GM18517 (cell line): ENCODE measurements at regions not wholly inside any gene's neighbourhood (a gene's known extent, or its start where the extent isn't known, plus 50 kb on each side); places are given as distances from the start of the nearest gene placed in this dataset.

Experiments
- ATAC-seq: cut with Tn5 transposase; IDR thresholded peaks from one replicate; pipeline ENCODE4 v1.9.1; 2021; ENCODE audit warnings: mild to moderate bottlenecking, moderate library complexity; ENCODE audit not compliant: unreplicated experiment

DNA sequence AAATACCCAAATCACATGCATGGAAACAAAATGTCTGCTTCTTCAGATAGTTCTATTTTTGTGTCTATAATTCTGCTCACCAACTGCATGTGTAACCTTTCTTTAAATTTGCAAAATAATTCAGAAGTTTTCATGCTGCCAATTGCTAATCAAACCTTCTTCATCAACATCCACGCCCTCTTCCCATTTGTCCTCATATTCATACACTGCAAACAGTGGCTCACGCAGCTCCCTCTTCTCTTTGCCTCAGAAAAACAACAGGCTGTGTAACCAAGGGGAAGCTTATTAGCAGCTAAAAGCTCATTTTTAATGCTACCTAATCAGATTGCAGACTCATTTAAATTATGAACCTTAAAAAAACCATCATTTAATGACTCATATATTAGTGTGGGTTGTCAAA lies 555.0 kb upstream of the EPHA7 start:
- ATAC-seq, result no peak

DNA sequence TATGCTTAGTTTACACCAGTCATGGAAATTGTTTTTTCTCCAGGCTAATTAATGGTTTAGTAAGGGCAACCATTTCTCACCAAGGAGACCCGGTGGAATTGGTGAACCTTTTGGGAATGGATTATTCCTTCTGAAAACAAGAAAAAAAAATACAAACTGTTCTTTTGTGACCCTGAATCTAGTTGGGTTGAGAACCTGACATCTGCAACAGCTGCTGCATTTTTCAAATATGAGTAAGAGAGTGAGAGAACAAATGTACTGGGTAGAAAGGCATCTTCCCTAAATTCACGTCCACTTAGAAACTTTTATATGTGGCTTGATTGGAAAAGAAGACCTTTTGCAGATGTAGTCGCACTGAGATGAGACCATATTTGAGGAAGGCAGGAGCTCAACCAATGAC lies 553.4 kb upstream of the EPHA7 start:
- no peak for ATAC-seq

DNA sequence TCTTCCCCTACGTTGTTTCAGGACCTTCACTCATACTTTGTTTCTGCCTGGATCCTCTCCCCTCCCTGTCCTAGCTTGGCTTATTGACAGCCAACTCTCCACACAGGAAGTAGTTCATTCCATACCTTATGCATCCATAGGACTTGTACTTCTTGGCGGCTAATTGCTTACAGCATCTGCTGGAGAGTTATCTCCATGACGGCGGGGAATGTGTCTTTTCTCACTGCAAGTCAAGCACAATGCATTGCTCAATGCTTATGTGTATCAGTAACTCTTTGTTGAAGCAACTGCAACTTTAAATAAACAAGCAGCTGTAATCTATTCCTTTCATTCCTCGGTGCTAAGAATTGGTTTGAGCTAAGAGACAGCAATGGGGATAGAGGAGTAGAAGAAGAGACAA lies 551.3 kb upstream of the EPHA7 start:
- no peak for ATAC-seq

DNA sequence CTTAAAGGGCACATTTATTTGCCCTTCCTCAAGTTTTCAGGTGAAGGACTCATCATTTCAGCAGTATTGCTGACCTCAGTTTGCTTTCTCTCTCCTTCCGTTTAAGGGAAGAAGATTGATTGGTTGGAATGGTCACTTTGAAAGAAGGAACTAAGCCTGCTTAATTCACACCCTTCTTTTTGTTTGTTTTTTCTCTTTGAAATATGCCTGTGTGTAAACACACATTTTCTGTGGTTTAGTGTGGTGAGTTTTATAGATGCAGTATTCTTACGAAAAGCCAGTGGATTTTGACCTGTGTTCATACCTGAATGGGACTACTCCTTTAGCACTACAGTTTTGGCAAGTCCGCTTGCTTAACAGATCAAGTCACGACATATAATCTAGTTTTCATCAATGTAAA lies 548.8 kb upstream of the EPHA7 start:
- ATAC-seq, result no peak

DNA sequence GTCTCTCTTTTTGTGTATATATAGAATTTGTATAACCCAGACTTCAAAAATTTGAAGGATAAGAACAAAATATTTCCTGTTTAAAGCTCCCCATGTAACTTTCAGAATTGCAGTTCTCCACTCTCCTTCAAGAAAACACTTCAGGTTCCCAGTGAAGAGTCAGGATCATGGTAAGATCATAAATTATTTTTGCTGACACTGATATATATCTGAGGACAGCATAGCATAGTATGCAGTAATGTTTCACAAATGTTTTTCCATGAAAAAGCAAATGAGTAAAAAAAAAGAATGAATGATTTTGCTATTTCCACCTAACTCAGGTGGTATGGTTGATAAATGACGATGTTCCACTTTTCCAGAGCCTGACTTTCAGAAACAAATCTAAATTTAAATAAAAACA lies 545.6 kb upstream of the EPHA7 start:
- ATAC-seq, result no peak

DNA sequence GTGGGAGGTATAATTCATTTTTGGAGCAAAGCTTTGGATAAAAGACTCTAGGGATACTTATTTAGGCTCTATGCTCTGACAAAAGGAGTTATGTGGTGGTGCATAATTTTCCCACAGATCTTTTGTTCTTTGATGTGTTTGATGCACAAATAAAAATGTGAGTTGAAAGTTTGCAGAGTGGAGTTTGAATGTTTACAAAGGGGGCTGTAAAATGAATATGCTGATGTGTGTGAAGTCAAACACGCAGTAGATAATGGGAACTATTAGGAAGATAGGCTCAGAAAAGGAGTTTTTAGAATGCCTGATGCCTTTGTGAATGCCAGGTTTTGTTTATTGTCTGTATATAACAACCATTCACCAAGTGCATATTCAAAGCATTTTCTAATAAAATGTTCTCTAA lies 545.0 kb upstream of the EPHA7 start:
- no peak for ATAC-seq

DNA sequence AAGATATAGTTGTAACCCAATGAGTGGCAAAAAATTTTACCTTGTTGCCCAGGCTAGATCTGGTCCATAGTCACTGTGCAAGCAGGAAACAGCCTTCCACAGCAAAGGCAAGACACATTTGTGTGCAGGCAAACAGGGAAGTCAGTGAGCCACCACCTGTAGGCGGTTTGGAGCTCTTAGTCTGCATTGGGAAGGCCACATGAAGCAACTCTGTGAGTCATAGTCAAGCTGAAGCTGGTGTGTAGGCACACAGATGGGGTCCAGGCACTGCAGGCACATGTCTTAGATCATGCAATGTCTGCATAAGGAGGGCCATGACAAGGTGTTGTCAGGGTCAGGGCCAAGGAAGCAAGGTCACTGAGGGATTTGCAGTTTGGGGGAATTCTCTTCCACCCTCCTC lies 543.2 kb upstream of the EPHA7 start:
- ATAC-seq, result no peak

DNA sequence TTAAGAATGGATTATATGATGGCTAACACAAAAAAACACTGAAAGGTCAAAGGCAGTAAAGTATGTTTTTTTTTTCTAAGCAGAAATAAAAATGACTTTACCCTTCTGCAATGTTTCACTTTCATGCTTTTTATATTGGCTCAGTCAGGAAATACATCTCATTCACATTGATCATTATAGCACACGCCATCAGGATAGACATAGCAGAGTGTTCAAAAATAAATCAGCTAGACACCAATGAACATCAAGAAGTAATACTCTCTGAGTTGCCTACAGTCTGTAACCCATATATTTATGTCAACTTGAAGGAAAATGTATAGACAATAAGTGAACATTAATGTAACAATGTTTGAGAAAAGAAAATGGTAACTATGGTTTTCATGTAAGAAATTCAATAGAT lies 535.2 kb upstream of the EPHA7 start:
- ATAC-seq, result no peak

DNA sequence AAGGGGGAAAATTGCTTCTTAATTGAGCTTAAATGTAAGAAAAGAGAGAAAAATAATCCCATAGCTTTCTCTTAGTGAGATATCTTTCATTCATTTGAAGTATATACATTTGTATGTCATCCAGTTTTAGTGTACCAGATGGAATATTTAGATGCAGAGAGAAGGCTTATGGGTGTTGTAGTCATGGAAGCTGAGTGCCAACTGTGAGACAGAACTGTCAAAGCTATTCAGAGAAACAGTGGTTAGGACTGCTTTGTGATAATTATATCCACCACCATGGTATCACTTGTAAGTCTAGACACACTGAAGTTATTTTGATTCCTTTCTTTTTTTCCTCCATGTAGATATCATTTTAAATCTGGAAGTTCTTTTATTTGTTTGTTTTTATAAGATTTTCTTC lies 524.3 kb upstream of the EPHA7 start:
- ATAC-seq, result no peak

DNA sequence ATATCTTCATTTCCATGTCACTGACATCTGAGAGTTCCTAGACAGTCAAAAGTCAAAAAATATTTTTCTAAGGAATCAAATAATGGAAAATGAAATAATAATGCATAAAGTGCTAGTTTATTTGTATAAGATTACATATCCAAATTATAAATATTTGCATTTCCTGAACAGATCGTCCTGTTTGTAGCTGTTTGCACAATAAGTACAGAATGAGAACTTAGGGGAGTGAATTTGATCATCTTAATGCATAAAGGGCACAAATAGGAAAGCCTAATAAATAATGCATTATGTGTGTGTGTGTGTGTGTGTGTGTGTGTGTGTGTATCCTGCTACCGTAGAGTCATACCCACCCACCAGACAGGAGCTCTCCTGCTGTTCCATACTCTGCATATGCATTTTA lies 521.0 kb upstream of the EPHA7 start:
- no peak for ATAC-seq

DNA sequence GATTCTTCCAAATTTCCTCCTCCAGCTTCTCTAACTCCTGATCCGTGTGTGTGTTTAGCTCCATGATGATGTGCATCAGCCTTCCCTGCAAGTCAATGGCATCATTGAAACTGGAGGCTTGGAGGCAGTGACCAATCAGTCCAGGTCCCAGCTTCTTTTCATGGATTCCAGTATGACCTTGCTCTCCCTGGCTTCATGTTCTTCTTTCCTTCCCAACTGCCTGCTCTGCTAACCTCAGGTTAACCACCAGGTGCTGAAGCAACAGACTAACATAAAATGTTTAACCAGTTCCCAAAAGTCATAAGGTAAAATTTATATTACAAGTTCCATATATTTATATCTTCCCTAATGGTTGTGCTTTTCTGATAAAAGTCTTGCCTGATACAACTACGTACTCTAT lies 512.8 kb upstream of the EPHA7 start:
- ATAC-seq, result no peak

DNA sequence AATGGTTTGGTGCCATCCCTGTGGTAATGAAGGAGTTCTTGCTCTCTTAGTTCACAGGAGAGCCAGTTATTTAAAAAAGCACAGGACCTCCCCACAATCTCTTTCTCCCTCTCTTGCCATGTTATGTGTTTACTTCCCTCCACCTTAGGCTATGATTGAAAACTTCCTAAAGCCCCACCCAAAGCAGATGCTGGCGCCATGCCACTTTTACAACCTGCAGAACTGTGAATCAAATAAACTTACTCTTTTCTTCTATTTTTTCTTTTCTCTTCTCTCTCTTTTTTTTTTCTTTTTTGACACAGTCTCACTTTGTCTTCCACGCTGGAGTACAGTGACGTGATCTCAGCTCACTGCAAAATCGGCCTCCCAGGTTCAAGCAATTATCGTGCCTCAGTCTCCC lies 508.4 kb upstream of the EPHA7 start:
- no peak for ATAC-seq

DNA sequence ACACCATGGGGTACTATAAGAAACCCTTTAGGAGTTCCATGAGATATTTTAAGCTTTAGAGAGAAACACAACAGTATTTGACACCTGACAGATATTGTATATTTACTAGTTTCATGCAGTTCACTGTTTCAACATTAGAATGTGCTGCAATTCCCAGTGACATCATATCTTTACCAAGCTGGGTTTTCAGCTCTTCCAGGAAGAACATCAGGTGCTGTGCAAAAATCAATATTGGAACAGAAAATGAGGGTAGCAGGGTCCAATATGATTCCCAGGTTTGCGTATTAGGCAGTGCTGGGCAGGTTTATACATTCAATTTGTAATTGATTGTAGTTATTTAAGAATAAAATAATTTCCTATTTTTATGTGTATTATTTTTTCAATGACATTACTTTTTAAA lies 500.0 kb upstream of the EPHA7 start:
- no peak for ATAC-seq

DNA sequence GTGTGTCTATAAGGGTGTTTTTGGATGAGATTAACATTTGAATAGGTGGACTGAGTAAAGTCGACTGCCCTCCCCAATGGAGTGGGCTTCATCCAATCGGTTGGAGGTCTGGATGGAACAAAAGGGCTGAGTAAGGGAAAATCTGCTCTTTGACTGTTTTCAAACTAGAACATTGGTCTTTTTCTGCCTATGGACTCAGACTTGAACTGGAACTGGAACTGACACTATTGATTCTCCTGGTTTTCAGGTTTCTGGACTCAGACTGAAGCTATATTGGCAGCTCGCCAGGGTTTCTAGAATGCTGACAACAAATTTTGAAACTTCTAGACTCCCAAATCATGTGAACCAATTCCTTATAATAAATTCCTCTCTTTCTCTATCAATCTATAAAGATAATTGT lies 498.9 kb upstream of the EPHA7 start:
- ATAC-seq, result no peak

DNA sequence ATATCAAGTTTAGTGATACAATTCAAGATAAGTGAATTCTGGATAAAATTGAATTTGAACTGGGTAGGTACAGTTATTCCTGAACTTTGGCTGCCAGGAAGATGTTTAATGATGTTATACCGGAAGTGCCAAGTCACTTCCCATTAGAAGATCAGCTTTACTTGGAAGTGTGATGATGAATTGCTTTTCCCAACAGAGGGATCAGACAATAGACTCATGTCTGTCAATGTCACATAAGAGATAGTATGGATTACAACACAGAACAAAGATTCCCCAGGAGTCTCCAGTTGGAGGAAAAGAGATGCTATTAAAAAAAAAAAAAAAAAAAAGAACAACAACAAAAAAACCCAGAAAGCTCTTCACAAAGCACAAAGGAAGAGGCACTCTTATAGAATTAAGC lies 497.9 kb upstream of the EPHA7 start:
- ATAC-seq, result no peak

DNA sequence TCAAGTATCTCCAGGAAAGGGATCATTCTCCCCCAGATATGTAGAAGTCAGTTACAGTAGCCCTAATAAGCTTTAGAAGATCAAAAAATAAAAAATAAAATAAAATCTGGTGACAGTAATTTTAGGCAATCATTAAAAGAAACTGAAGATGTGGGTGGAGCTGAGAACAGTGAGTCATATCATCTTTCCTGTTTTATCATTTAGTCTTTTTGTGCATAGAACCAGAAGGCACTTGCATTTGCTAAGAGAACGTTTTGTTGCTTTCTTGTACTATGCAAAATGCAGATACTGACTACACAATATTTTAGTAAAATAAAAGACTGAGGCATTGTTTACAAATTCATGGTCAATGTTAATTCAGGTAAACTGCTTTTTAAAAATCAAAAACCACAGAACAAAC lies 497.4 kb upstream of the EPHA7 start:
- no peak for ATAC-seq

DNA sequence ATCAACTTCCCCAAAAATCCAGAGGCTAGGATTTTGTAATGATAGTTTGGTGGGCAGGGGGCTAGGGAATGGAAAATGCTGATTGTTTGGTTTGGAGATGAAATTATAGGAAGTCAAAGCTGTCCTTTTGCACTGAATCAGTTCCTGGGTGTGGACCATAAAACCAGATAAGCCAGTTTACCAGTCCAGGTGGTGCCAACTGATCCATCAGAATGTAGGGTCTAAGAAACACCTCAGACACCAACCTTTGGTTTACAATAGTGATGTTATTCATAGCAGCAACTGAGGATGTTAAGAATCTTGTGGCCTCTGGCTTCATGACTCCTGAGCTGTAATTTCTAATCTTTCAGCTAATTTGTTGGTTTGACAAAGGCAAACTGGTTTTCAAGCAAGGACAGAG lies 496.6 kb upstream of the EPHA7 start:
- no peak for ATAC-seq

DNA sequence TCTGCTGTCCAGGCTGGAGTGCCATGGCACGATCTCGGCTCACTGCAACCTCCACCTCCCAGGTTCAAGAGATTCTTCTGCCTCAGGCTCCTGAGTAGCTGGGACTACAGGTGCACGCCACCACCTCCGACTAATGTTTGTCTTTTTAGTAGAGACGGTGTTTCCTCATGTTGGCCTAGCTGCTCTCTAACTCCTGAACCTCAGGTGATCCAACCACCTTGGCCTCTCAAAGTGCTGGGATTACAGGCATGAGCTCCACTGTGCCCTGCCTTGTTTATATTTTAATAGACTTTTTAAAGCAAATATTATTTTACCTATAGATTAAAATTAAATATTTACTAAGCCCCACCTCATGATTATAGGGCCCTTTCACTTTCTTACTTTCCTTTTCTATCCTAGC lies 483.2 kb upstream of the EPHA7 start:
- no peak for ATAC-seq

DNA sequence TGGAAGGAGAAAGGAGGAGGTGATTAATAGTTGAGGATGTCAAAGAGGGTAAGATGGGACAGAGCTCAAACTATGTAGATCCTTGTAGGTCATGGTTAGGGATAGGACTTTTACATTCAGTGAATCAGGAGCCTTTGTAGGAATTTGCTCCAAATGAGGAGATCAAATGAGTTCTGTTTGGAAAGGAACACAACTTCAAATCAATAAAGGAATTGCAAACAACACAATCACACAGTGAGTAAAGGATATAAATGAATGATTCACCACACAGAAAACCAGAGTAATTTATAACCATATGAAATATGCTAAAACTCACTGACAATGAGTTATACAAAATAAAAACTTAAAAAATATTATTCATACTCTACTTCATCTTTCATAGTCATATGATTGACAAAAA lies 480.8 kb upstream of the EPHA7 start:
- ATAC-seq, result no peak

DNA sequence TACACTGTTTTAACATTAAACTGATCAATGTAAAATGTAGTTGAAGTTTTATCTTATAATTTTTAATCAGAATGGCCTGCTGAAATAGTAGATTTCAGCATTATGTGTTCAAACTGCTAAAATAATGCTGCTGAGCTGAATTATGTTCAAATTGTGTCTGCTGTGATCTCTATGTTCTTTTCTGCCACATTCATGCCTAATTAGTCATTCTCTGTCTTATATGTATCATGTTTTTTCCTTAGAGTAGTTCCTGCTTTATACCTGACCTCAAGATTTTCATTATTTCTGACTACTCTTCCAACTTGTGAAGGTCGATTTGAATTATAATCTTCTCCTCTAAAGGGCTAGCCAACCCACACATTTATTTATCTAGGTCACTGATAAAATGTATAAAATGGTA lies 476.7 kb upstream of the EPHA7 start:
- no peak for ATAC-seq

DNA sequence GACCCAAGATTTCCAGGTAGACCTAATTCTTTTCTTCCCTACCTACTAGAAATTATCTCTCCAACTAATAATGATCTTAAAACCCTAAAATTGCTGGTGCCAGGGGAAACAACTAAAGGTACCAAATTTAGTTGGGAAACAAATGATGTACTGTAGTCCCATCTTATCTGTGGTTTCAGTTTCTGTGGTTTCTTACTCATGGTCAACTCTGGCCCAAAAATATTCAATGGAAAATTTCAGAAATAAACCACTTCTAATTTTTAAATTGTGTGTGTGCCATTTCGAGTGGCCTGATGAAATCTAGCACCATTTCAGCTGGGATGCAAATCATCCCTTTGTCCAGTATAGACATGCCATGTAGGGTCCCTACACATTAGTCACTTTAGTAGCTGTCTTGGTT lies 475.2 kb upstream of the EPHA7 start:
- no peak for ATAC-seq

DNA sequence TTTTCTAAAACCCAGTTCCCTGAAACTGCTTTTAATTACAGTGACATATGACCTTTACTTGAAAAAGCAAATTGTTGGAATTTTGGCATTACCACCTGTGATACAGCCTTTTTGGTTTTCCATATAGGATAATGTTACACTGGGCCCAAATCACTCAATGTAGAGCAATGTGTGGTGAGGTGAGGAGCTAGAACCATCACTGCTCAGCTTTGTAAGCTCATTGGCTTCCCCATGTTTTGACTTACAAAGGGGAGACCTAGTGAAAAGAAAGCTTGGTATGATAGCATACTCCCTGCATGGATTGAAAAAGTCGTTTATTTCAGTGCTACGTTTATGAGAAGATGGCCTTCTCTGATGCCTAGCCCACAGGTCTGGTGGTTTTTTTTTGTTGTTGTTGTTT lies 470.4 kb upstream of the EPHA7 start:
- no peak for ATAC-seq

DNA sequence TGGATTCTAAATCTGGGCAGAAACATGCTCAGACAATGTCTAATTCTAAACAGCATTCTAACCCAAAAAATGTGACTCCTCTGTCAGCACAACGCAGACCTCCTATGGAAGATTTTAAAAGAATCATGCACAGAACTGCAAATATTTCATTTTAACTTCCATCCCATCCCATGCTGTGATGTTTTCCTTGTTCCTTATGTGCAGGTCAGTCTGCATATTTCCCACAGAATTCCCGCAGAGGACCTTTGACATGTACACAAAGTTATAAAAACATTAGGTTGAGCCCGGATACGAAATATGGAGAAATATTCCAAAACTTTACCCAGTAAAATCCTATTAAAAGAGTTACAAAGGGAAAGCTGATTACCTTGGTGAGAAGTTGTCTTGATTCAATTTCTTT lies 467.1 kb upstream of the EPHA7 start:
- no peak for ATAC-seq

DNA sequence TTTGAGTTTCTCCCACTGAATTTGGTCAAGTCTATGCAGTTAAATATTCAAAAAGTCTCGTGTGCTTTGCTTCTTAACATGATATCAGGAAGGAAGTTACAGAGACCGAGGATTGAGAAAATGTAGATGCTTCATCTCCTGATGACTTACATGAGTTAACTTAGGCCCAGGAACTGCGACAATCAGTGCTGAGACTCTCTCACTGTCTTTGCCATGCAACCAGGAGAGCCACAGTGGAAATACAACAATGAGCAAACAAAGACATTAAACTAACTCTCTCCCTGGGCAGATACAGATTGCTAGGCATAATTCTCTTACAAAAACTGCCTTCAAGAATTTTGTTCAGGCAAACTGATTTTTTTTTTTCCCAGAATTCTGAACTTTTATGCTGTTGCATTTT lies 440.6 kb upstream of the EPHA7 start:
- no peak for ATAC-seq
